ENCODE measurements at regions not wholly inside any gene's neighbourhood (a gene's known extent, or its start where the extent isn't known, plus 50 kb on each side); places are given as distances from the start of the nearest gene placed in this dataset.

GRCh38 chr4:89488736-89489135 lies 181.1 kb upstream of the GPRIN3 start:
- no peak overlapping the region for H3K4me2 ChIP-seq (ENCODE audit: insufficient read depth, low read length)
- ATAC-seq (no peak), DNase-seq (ENCODE audit: extremely low read depth in 1 of 4, low spot score in 3 of 4) (no peak), FAIRE-seq (no peak)
- H4K20me1 ChIP-seq (replicated peaks; ENCODE audit: control insufficient read depth, insufficient read depth, low read length), result no peaks in the 10 kb centered on the region
- H3K4me3 ChIP-seq, result no peak overlapping the region
- CTCF ChIA-PET (ENCODE audit: low intra/inter-chr PET ratio), result no interaction called here
- H3K36me3 ChIP-seq (ENCODE audit: control insufficient read depth, insufficient read depth, low read length), result no peaks in the 10 kb centered on the region
- POLR2A ChIA-PET, result no interaction called here
- intact Hi-C loops (cut with micrococcal nuclease), result no loop called here
- TF ChIP-seq, protein P1, sequence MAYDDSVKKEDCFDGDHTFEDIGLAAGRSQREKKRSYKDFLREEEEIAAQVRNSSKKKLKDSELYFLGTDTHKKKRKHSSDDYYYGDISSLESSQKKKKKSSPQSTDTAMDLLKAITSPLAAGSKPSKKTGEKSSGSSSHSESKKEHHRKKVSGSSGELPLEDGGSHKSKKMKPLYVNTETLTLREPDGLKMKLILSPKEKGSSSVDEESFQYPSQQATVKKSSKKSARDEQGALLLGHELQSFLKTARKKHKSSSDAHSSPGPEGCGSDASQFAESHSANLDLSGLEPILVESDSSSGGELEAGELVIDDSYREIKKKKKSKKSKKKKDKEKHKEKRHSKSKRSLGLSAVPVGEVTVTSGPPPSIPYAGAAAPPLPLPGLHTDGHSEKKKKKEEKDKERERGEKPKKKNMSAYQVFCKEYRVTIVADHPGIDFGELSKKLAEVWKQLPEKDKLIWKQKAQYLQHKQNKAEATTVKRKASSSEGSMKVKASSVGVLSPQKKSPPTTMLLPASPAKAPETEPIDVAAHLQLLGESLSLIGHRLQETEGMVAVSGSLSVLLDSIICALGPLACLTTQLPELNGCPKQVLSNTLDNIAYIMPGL (CRISPR knock-in tag; IDR thresholded peaks at IDR 0.05), result no peak
- TF ChIP-seq RBM17 (IDR thresholded peaks at IDR 0.05; ENCODE audit: borderline replicate concordance, low read depth, low read length) (no peak), CCAR2 (IDR thresholded peaks at IDR 0.05; ENCODE audit: low read depth, low read length) (no peak), SREBF2 (CRISPR knock-in tag; IDR thresholded peaks at IDR 0.05) (no peak), PPARD (CRISPR knock-in tag; IDR thresholded peaks at IDR 0.05) (no peak), MCM5 (IDR thresholded peaks at IDR 0.05; ENCODE audit: low read depth) (no peak), HDGF (IDR thresholded peaks at IDR 0.05) (no peak), SOX6 (IDR thresholded peaks at IDR 0.05) (no peak)
- TF ChIP-seq, protein P2, sequence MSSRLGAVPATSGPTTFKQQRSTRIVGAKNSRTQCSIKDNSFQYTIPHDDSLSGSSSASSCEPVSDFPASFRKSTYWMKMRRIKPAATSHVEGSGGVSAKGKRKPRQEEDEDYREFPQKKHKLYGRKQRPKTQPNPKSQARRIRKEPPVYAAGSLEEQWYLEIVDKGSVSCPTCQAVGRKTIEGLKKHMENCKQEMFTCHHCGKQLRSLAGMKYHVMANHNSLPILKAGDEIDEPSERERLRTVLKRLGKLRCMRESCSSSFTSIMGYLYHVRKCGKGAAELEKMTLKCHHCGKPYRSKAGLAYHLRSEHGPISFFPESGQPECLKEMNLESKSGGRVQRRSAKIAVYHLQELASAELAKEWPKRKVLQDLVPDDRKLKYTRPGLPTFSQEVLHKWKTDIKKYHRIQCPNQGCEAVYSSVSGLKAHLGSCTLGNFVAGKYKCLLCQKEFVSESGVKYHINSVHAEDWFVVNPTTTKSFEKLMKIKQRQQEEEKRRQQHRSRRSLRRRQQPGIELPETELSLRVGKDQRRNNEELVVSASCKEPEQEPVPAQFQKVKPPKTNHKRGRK (tag; IDR thresholded peaks at IDR 0.05), result 0 out of 2 replicates have a peak, but pooled peaks have one; percentile 23
- BruUV-seq (replicated peaks), result no TSS peak
- no peaks in the 10 kb centered on the region for H3K9me3 ChIP-seq (replicated peaks; ENCODE audit: control insufficient read depth, insufficient read depth, low read depth, low read length)
- no peaks in the 10 kb centered on the region for H3K27me3 ChIP-seq (ENCODE audit: control insufficient read depth in 2 of 2, insufficient read depth in 2 of 2, low read length in 2 of 2)
- no peaks in the 10 kb centered on the region for H3K9me1 ChIP-seq (ENCODE audit: control insufficient read depth, insufficient read depth, low read length)
- no peaks in the 10 kb centered on the region for H3K79me2 ChIP-seq (ENCODE audit: control insufficient read depth, insufficient read depth, low read length)
- WGBS (ENCODE audit: insufficient coverage, low coverage, missing lambda C conversion rate), result 25% methylated on average over 3 of the region's 3 CpGs
- no peak overlapping the region for H3K9ac ChIP-seq (ENCODE audit: insufficient read depth in 1 of 2, low read depth in 2 of 2, low read length in 2 of 2)
- 0 out of 2 replicates have a peak overlapping the region, but pooled peaks have one; percentile 25 for H2AFZ ChIP-seq (ENCODE audit: low read depth, low read length)
- in situ Hi-C loops (cut with MboI), result no loop called here
- peak overlapping the region; percentile 25; the same call in 1 of the 3 replicates for H3K27ac ChIP-seq (ENCODE audit: extremely low read depth, low read depth, low read length)
- H3K4me1 ChIP-seq (replicated peaks in 1 of 2; ENCODE audit: control insufficient read depth in 2 of 2, insufficient read depth in 2 of 2, low read length in 2 of 2), result no peaks in the 10 kb centered on the region
